Stimulated activated CD4-positive, alpha-beta T cell treated with anti-CD3 and anti-CD28 coated beads, TNF-alpha, amount 100 ng/mL, for 48 hours (primary cell): ENCODE measurements at regions not wholly inside any gene's neighbourhood (a gene's known extent, or its start where the extent isn't known, plus 50 kb on each side); places are given as distances from the start of the nearest gene placed in this dataset.

Experiments used
- DNase-seq, 3 donors: peaks; one replicate each; pipeline ENCODE4 v3.0.0-alpha.2; 2020; ENCODE audit warnings: low read depth in 3 of 3

- no peak for DNase-seq
Measured at GRCh38 chr16:49024896-49025295, 256.7 kb downstream of the CBLN1 start.

GRCh38 chr16:49024016-49024415, 257.6 kb downstream of the CBLN1 start:
- no peak for DNase-seq

DNA sequence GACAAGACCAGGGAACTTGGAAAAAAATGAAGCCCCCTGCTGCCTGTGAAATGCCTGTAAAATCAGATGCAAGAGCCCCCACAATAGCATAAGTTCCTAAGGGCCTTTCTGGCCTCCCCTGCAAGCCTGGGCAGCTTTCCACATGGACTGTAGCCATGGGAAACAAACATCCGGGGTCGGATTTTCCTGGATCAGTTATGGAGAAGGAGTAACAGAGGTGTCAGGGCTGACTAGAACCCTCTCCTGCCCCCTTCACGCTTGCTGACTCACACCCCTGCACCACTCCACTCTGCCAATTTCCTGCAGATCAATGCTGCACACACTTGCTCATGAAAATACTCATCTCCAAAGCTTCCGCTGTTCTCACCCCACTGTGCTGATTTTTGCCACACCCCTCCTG, 258.6 kb downstream of the CBLN1 start:
- no peak for DNase-seq

- DNase-seq: no peak
Measured at GRCh38 chr16:49022351-49022963, 259.2 kb downstream of the CBLN1 start.

DNA sequence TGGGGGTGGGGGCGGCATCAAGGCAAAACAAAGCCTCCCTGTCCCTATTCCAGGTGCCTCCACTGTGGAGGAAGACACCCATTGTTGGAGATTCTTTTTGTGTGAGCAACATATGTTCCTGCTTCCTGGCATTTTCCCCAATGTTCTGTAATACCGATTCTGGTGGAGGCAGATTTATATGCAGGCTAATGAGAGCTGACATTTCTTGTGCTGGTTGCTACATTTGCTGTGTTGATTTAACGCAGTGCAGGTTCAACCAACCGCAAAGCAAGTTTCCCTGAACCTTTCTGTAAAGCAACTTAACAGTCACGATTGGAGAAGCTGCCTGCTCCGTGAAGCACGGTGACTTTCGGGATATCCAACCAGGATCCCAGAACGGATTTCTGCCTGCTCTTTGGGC, 260.5 kb downstream of the CBLN1 start:
- DNase-seq: no peak

DNA sequence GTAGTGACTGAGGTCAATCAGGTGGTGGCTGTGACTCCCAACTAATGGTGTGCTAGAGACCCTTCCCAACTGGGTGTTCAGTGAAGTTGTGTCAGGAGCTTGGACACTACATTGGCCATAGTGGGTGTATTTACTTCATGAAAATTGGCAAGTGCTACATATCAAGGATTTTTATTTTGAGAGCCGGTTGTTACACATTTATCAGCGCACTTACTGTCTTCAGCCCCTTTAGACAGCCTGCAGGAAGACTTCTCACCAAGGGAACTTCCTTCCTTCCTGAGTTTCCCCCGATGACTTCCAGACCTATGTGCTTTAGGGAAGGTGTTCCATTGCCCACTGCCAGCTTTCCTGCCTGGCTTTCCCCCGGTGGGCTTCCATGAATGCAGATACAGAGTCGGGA, 261.2 kb downstream of the CBLN1 start:
- DNase-seq: no peak

GRCh38 chr16:49019831-49020230, 261.8 kb downstream of the CBLN1 start:
- no peak for DNase-seq

DNA sequence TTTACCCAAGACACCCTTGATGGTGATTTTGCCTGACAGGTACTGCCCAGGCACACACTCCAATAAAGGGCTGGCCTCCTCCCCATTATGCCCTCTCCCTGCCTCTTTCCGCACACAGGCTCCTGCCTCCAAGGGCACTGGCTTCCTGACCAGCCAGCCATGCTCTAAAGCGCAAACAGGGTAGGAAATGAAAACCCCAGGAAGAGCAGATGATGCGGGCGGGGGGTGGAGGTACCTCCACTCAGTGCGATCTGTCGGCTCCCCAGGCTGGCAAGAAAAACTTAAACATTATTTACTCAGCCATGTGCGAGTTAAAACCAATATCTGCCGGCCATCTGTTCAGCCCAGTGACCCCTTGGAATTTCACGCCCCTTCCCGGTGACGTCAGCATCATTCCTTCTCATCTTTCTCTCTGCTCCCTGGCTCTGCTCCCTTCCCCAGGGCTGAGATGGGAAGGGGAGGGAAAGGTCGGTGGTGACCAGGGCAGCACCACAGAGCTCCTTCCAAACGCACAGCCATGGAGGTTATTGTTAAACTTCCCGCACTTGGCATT, 262.5 kb downstream of the CBLN1 start:
- no peak for DNase-seq

DNA sequence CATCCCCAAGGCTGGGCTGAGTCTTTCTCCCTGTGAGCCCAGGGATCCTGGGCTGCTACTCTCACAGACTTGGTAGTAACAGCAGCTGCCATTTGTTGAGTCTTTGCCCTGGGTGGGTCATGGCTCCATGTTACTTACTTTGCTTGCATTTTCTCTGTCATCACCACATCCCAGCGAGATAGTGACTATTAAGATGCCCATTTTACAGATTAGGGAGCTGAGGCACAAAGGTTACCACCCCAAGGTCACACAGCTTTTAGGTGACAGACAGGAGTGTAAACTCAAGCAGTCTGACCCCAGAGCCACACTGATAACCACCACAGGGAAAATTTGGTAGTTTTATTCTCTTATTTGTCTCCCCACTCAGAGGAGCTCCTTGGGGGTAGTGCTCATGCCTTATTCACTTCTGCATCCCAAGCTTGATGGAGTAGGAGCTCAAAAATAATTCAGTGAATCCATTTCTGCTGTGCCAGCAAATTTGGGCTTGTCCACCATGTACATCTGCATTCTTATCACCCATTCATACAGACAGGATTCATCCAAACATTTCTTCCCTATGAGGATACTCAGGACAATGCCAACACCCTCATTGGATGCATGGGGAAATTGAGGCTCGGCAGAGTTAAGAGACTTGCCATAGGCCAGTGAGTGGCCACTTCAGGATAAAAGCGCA, 263.2 kb downstream of the CBLN1 start:
- no peak for DNase-seq

DNA sequence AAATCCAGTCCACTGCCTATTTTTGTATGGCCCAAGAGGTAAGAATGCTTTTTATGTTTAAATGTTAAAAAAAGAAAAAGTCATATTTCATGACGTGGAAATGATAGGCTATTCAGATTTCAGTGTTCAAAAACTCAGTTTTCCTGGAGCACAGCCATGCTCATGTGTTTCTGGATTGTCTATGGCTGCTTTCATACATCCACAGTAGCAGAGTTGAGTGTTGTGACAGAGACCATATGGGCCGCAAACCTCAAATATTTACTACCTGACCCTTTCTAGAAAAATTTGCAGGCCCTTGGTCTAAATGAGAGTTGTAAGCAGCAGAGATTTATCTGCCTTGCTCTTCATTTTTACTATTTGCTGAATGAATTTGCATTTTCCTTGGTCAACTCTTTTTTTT, 264.1 kb downstream of the CBLN1 start:
- no peak for DNase-seq

DNA sequence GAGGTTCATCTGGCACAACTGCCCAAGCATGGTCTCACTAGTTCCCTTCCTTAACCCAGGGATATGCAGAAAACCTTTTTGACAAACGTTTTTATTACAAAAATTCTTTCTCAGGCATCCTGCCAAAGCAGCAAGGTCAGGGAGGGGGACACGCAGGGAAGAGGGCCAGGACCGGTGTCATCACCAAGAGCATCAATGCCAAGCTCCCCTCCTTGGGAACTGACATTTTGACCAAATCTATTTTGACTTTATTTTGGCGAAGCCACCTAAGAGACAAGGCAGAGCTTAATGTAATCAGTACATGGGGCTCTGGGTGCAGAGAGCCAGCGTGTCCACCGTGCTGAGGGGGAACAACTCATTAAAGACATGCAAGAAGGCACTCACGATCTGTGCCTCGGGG, 265.2 kb downstream of the CBLN1 start:
- no peak for DNase-seq

DNA sequence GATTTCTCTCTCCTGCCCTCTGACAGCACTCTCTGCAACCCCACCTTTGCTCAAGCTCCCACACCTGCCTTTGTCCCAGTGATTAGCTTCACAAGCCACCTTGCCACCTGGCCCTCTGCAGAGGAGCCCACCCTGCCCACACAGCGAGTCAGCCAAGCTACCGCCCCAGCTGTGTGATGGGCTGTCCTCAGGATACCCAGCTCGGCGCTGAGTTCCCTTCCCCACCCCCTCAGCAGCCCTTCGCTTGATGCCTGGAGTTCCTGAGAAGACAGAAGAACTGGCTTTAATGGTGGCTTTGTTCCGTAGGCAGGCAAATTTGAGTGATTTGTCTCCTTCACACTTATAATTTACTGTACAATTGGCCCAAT, 266.4 kb downstream of the CBLN1 start:
- no peak for DNase-seq

GRCh38 chr16:49014277-49015224, 267.1 kb downstream of the CBLN1 start:
- DNase-seq: no peak

- no peak for DNase-seq
Measured at GRCh38 chr16:49013727-49014080, 267.9 kb downstream of the CBLN1 start.

GRCh38 chr16:49012961-49013726, 268.5 kb downstream of the CBLN1 start:
- no peak for DNase-seq

DNA sequence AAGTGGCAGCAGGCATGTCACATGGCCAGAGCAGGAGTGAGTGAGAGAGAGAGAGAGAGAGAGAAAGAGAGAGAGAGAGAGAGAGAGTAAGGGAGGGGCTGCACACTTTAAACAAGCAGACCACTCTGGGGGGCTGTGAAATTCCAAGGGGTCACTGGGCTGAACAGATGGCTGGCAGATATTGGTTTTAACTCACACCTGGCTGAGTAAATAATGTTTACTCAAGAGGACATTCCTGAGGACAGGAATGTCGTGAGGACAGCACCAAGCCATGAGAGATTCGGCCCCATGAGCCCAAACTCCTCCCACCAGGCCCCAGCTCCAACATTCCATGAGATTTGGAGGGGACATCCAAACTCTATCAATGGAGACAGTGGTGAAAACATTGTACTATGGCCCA, 269.7 kb downstream of the CBLN1 start:
- no peak for DNase-seq

DNA sequence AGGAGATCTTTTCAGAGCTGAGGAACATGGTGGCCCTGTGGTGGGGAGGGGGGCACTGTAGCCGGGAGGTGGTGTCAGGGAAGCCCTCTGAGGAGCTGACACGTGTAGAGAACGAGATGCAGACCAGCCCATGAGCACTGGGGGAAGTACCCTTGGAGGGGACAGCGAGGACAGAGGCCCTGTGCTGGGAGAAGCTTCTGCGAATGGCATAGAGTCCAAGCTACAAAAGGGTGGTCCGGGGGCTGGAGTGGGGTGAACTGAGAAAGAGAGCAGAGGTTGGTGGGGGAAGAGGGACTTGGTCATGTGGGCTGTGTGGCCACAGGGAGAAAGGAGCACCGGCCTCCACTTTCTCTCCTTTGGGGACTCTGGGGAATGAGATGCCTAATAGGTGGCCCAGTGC, 270.8 kb downstream of the CBLN1 start:
- DNase-seq: no peak

DNA sequence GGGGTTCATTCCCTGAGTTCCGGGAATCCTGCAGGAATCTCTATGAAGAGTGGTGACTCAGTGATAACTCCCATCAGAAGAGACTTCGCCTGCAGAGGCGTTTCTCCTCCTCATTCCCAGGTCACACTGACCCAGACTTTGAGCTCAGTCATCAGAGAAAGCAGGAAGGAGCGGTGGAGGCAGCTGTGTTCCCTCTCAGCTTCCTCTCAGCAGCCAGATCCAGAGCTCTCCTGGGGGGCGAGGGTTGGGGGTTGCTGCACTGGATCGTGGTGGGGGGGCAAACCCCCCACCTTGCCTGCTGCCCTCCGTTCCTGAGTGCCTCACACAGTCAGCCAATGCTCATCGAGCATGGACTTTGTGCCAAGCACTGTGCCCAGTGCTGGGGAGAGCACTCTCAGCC, 271.2 kb downstream of the CBLN1 start:
- no peak for DNase-seq

DNA sequence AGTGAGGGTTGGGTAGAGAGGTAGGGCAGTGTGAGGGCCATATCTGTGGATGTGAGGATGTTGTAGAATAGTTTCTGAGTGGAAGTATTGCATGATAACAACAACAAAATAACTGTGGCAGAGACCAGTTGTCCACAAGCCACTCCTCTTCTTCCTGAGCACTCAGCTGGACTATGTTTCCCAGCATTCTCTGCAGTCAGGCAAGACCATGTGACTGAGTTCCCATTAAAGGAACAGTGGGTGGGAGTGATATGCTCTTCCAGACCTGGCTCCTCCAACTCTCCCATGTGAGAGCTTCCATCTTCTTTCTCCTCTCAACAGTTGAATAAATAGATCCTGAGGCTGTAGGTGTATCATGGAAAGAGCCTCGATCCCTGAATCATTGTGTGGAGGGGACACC, 272.4 kb downstream of the CBLN1 start:
- DNase-seq: no peak

DNA sequence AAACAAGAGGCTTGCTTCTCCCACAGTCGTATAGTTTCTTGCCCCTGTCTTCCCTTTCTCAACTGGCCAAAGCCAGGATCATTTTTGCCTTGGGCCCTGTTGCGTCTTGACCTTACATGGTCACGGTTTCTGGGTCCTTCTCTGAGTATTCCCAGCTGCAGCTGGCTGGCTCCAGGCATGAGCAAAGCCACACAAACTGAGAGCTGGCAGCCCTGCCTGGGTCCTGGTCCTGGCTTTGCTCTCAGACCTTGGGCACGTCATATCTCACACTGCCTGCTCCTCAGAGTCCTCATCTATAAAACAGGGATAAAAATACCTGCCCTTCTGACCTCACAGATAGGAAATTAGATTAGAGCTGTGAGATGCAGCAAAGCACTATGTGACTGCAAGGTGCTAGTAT, 277.6 kb downstream of the CBLN1 start:
- DNase-seq: no peak

DNA sequence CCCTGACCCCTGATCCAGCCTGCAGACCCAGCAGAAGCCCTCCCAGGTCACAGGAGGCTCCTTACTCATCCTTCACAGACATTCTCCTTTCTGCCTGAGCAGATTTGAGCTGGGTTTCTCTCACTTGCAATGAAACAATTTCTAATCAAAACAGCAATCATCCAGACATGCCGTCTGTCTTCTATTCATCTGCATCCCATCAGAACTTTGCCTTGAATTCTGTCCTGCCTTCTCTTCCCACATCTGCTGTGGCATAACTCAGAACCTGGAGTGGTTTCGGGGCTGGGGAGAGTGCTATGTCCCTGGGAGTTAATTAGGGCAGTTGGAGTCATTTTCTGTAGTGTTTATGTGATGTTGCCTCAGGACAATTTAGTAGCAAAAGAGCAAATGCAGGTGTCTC, 278.6 kb downstream of the CBLN1 start:
- no peak for DNase-seq

- no peak for DNase-seq
Measured at GRCh38 chr16:49000594-49000993, 281.0 kb downstream of the CBLN1 start.
